ENCODE measurements at regions not wholly inside any gene's neighbourhood (a gene's known extent, or its start where the extent isn't known, plus 50 kb on each side); places are given as distances from the start of the nearest gene placed in this dataset.
"Not testable (repeated sequence)": the region's sequence is repeated elsewhere in the genome, so short reads cannot be mapped to it uniquely, and the experiment has no call there.

DNA sequence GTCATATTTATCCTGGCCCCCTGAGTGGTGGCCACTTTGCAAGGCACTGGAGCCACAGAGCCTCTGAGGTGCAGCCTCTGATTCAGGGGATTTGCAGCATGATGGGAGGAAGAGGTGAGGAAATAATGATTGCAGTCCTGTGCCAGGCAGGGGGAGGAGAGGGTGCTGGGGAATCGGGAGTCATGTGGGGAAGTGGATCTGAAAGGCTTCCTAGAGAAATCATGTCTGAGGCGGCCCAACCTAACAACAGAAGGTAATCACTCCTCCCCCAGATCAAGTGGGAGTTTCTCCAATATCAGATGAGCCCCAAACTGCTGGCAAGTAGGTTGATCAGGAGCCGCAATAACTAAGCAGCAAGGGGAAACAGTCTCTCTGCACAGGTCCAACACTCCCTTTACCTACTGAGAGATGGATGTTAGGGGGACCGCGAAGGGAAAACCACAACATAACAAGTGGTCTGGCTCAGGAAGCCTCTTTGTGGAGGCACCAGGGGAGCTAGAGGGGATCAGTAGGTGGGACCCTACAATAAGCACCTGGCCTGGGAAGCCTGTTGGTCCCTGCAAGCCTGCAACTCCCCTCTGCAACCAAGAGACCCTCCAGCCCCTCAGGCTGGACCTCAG, 71.8 kb upstream of the NPAS2 start:
- TF ChIP-seq, protein P1, sequence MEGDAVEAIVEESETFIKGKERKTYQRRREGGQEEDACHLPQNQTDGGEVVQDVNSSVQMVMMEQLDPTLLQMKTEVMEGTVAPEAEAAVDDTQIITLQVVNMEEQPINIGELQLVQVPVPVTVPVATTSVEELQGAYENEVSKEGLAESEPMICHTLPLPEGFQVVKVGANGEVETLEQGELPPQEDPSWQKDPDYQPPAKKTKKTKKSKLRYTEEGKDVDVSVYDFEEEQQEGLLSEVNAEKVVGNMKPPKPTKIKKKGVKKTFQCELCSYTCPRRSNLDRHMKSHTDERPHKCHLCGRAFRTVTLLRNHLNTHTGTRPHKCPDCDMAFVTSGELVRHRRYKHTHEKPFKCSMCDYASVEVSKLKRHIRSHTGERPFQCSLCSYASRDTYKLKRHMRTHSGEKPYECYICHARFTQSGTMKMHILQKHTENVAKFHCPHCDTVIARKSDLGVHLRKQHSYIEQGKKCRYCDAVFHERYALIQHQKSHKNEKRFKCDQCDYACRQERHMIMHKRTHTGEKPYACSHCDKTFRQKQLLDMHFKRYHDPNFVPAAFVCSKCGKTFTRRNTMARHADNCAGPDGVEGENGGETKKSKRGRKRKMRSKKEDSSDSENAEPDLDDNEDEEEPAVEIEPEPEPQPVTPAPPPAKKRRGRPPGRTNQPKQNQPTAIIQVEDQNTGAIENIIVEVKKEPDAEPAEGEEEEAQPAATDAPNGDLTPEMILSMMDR (conservative IDR thresholded peaks at IDR 0.05; ENCODE audit: control insufficient read depth, insufficient read depth, low read depth, low read length) = no peak
- DNase-seq (ENCODE audit: low read depth) = no peak
- no peak overlapping the region for H3K4me3 ChIP-seq (ENCODE audit: control insufficient read depth, low read depth, low read length)

DNA sequence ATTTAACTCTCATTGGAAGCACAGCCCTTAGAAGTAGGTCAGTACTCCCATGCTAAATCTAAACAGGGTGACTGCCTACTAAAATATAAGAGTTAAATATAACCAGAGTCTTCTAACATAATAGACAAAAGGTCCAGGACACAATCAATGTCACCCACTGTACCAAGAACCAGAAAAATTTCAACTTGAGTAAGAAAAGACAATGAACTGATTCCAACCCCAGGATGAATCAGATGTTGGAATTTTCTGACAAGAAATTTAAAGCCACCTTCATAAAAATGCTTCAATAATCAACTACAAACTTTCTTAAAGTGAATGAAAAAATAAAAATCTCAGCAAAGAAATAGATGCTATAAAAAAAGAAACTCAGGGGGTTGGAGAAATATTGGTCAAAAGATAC, 71.3 kb upstream of the NPAS2 start:
- H3K4me3 ChIP-seq (ENCODE audit: control insufficient read depth, low read depth, low read length) = no peak overlapping the region
- DNase-seq (ENCODE audit: low read depth) = no peak
- TF ChIP-seq, protein P1 (conservative IDR thresholded peaks at IDR 0.05; ENCODE audit: control insufficient read depth, insufficient read depth, low read depth, low read length) = no peak

DNA sequence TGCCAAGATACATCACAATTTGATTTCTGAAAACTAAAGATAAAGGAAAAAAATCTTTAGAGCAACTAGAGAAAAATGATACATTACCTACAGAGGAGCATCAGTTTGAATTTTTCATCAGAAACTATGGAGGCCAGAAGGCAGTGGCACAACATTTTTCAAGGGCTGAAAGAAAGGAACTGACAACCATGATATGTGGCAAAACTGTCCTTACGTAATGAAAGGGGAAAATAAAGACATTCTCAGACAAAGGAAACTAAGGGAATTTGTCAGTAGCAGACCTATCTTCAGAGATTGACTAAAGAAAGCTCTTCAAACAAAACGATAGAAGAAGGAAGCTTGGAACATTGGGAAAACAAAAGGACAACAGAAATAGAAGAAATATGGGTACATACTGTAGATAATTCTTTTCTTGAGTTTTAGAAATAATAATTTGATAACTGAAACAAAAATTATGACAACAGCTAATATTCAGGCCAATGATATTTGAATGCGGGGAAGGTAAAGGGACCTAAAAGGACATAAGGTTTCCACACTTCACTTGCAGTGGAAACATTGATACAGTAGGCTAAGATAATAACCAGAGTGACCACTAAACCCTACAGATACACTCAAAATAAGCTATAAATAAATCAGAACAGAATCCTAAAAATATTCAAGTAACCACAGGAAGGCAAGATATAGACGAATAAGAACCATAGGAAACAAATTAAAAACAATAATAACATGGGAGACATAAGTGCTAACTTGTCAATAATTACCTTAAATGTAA, 70.0 kb upstream of the NPAS2 start:
- TF ChIP-seq, protein P1 (conservative IDR thresholded peaks at IDR 0.05; ENCODE audit: control insufficient read depth, insufficient read depth, low read depth, low read length) = no peak
- H3K4me3 ChIP-seq (ENCODE audit: control insufficient read depth, low read depth, low read length) = no peak overlapping the region
- no peak for DNase-seq (ENCODE audit: low read depth)

DNA sequence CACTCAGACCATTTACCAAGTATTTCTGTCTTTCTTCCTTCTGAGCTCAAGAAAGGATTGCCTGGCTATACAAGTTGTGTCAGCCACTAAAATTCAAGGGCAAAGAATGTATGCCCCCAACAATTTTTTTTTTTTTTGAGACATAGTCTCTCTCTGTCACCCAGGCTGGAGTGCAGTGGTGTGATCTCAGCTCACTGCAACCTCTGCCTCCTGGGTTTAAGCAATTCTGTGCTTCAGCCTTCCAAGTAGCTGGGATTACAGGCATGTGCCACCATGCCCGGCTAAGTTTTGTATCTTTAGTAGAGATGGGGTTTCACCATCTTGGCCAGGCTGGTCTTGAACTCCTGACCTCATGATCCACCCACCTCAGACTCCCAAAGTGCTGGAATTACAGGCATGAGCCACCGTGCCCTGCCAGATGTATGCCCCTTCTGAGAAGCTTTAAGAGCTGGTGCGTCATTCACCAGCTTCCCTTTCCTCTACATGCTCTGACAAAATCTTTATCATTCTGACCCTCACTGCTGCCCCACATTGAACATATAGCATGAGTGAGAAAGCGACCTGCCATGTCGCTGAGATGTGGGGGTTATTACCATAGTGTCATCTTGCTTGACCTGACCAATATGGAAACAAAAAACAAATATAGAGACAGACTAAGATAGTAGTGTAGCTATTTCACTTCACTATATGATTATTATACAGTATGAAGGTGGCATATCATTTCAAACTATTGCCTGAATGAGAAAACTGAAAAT, 67.9 kb upstream of the NPAS2 start:
- DNase-seq (ENCODE audit: low read depth) = peak; percentile 73
- not testable (repeated sequence) for H3K4me3 ChIP-seq (ENCODE audit: control insufficient read depth, low read depth, low read length)

DNA sequence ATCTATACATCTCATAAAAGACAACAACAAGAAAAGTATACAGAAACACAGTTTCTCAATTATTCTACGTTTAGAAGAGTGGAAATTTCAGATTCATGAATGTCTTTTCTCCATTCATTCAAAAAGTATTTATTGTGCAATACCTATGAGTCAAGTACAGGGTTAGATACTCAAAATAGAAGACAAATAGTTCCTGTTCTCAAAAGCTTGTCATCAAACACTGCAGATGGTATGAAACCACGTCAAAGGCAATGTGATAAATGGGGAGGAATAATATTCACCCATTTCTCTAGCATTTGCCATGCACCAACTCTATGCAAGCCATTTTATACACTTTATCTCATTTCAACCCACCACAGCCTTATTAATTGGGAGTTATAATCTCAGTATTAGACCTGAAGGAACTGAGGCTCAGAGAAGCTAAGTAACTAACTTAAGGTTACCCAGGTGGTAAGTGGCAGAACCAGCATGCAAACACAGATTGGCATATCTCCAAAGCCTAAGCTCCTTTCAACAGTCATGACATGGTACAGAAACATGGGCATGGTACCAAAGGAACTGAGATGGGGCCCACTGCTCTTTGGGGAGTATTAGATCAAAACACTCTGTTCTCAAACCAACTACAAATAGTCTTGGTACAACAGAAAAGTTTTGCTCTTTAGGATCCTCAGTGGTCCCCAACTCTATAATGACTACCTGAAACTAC, 67.2 kb upstream of the NPAS2 start:
- TF ChIP-seq, protein P1 (conservative IDR thresholded peaks at IDR 0.05; ENCODE audit: control insufficient read depth, insufficient read depth, low read depth, low read length) = no peak
- H3K4me3 ChIP-seq (ENCODE audit: control insufficient read depth, low read depth, low read length) = no peak overlapping the region
- peak; percentile 95 for DNase-seq (ENCODE audit: low read depth)

DNA sequence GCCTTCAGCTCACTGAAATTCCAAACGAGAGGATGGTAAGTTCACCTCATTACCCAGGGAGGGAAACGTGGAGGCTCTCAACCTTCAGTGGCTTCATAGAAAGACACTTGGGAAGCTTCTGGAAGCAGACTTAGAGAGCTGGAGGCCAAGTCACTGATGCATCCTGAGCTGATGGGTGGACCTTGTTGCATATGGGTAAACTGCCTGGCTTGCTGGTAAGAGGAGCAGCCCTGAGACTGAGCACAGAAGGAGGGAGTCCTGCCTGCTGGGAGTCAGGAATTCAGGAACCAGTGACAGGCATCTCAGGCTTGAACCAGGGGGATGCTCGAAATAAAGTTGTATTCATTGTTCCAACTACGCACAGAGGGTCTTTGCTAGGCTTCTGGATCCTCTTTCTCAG, 66.5 kb upstream of the NPAS2 start:
- TF ChIP-seq, protein P1 (conservative IDR thresholded peaks at IDR 0.05; ENCODE audit: control insufficient read depth, insufficient read depth, low read depth, low read length) = no peak
- no peak overlapping the region for H3K4me3 ChIP-seq (ENCODE audit: control insufficient read depth, low read depth, low read length)
- no peak for DNase-seq (ENCODE audit: low read depth)

Data from fibroblast of mammary gland (primary cell).